ENCODE measurements at regions not wholly inside any gene's neighbourhood (a gene's known extent, or its start where the extent isn't known, plus 50 kb on each side); places are given as distances from the start of the nearest gene placed in this dataset.

DNA sequence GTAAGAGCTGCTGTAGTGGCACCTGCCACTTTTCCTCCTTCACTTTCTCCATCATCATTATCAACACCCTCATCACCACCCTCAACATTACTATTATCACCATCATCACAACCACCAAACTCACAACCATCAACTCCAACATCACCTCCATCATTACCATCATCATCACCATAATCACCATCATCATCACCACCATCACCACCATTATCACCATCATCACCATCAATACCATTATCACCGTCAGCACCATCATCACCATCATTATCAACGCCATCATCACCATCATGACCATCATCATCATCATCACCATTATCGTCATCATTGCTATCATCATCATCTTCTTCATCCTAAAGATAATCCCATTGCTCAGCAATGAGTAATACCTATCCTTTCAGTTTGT lies 255.8 kb downstream of the CYRIA start:
- TF ChIP-seq, protein P1, sequence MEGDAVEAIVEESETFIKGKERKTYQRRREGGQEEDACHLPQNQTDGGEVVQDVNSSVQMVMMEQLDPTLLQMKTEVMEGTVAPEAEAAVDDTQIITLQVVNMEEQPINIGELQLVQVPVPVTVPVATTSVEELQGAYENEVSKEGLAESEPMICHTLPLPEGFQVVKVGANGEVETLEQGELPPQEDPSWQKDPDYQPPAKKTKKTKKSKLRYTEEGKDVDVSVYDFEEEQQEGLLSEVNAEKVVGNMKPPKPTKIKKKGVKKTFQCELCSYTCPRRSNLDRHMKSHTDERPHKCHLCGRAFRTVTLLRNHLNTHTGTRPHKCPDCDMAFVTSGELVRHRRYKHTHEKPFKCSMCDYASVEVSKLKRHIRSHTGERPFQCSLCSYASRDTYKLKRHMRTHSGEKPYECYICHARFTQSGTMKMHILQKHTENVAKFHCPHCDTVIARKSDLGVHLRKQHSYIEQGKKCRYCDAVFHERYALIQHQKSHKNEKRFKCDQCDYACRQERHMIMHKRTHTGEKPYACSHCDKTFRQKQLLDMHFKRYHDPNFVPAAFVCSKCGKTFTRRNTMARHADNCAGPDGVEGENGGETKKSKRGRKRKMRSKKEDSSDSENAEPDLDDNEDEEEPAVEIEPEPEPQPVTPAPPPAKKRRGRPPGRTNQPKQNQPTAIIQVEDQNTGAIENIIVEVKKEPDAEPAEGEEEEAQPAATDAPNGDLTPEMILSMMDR (IDR thresholded peaks at IDR 0.05), result no peak
- TF ChIP-seq POLR2A (IDR thresholded peaks at IDR 0.05) (no peak), POLR2AphosphoS5 (IDR thresholded peaks at IDR 0.05) (no peak)
